Brain microvascular endothelial cell (primary cell): ENCODE measurements at regions not wholly inside any gene's neighbourhood (a gene's known extent, or its start where the extent isn't known, plus 50 kb on each side); places are given as distances from the start of the nearest gene placed in this dataset.

Source experiments
- DNase-seq: peaks from one replicate; pipeline ENCODE4 v3.0.0-alpha.2; 2020
- H3K27ac ChIP-seq: fragments of 250-450 bp; sonication (Bioruptor Pico); 2 replicates; pipeline ENCODE4 v1.5.1; 2020; ENCODE audit warnings: mild to moderate bottlenecking, moderate library complexity
- H3K27me3 ChIP-seq: fragments of 250-450 bp; sonication (Bioruptor Pico); replicated peaks from 2 replicates; pipeline ENCODE4 v1.5.1; 2020; ENCODE audit warnings: mild to moderate bottlenecking
- H3K36me3 ChIP-seq: fragments of 250-450 bp; sonication (Bioruptor Pico); replicated peaks from 2 replicates; pipeline ENCODE4 v1.5.1; 2020; ENCODE audit warnings: mild to moderate bottlenecking
- H3K4me3 ChIP-seq: 2 replicates; pipeline ENCODE4 v1.5.1; 2011; ENCODE audit warnings: low read depth, mild to moderate bottlenecking, control low read depth, low read length, moderate library complexity
- in situ Hi-C: cut with HindIII; loops from 2 replicates; pipeline ENCODE4 v1.10.0; 2017; ENCODE audit warnings: low sequenced_read_pairs, low pct_ligation_motif_present
- TF ChIP-seq, protein P1 (sequence below): IDR thresholded peaks from 2 replicates; pipeline ENCODE4 v1.5.1; 2011; ENCODE audit warnings: low read depth, mild to moderate bottlenecking, moderate library complexity, low read length, control low read depth, inconsistent platforms; ENCODE audit errors: missing control alignments

GRCh38 chr9:3629495-3629894 is 103.7 kb upstream of the RFX3 start:
- TF ChIP-seq, protein P1, sequence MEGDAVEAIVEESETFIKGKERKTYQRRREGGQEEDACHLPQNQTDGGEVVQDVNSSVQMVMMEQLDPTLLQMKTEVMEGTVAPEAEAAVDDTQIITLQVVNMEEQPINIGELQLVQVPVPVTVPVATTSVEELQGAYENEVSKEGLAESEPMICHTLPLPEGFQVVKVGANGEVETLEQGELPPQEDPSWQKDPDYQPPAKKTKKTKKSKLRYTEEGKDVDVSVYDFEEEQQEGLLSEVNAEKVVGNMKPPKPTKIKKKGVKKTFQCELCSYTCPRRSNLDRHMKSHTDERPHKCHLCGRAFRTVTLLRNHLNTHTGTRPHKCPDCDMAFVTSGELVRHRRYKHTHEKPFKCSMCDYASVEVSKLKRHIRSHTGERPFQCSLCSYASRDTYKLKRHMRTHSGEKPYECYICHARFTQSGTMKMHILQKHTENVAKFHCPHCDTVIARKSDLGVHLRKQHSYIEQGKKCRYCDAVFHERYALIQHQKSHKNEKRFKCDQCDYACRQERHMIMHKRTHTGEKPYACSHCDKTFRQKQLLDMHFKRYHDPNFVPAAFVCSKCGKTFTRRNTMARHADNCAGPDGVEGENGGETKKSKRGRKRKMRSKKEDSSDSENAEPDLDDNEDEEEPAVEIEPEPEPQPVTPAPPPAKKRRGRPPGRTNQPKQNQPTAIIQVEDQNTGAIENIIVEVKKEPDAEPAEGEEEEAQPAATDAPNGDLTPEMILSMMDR = no peak
- Histone ChIP-seq H3K27ac (no peak overlapping the region), H3K27me3 (no peaks in the 10 kb centered on the region), H3K36me3 (no peaks in the 10 kb centered on the region), H3K4me3 (no peak overlapping the region)
- in situ Hi-C loops = no loop called here
- no peak for DNase-seq

DNA sequence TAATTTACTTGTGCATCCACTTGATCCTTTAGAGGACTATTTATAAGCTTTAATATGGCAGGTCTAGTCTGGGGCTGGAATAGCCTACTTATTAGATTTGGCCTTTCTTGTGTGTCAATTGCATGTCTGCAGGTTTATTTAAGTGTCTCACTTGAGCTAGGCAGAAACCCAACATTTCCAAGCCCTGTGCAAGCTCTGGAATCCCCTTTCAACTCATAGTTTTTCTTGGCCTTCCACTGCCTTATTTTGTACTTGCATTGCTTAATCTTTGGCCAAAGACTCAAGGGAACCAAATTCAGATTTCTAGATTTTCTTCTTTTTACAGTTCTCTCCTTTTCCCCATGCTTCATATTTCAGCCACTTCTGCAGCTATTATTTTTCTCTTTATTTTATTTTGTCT is 102.4 kb upstream of the RFX3 start:
- DNase-seq = no peak
- in situ Hi-C loops = no loop called here
- Histone ChIP-seq H3K36me3 (no peaks in the 10 kb centered on the region), H3K4me3 (no peak overlapping the region), H3K27ac (no peak overlapping the region), H3K27me3 (no peaks in the 10 kb centered on the region)
- TF ChIP-seq, protein P1 = no peak

DNA sequence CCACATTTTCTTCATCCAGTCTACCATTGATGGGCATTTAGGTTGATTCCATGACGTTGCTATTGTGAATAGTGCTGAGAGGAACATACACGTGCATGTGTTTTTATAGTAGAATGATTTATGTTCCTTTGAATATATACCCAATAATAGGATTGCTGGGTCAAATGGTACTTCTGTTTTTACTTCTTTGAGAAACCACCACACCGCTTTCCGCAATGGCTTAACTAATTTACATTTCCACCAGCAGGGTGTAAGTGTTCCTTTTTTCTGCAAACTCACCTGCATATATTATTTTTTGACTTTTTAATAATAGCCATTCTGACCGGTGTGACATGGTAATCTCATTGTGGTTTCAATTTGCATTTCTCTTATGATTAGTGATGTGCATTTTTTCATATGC is 82.2 kb upstream of the RFX3 start:
- TF ChIP-seq, protein P1 = no peak
- in situ Hi-C loops = no loop called here

DNA sequence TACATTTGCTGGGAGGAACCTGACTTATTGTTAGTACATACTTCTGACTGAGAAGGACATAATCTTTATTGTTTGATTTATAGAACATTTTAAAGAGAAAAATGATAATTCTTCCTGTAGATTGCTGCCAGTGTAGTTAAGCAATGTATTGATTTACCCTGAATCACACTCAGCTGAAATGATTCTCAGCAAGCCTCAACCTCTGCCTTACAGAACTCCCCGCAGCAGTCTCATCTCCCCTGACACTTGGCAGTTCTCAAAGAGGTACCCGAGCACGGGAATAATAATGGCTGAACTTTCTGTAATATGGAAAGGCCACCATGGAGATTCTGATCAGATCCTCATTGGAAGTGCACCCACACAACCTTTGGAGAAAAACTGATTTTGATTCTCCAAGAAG is 74.9 kb upstream of the RFX3 start:
- Histone ChIP-seq H3K27ac (no peak overlapping the region), H3K27me3 (no peaks in the 10 kb centered on the region), H3K4me3 (no peak overlapping the region), H3K36me3 (no peaks in the 10 kb centered on the region)
- no peak for DNase-seq
- in situ Hi-C loops = no loop called here
- TF ChIP-seq, protein P1 = no peak

More for the DNA sequence above, 82.2 kb upstream of the RFX3 start:
- Histone ChIP-seq H3K4me3 (no peak overlapping the region), H3K36me3 (no peaks in the 10 kb centered on the region), H3K27ac (no peak overlapping the region), H3K27me3 (no peaks in the 10 kb centered on the region)
- DNase-seq = no peak

DNA sequence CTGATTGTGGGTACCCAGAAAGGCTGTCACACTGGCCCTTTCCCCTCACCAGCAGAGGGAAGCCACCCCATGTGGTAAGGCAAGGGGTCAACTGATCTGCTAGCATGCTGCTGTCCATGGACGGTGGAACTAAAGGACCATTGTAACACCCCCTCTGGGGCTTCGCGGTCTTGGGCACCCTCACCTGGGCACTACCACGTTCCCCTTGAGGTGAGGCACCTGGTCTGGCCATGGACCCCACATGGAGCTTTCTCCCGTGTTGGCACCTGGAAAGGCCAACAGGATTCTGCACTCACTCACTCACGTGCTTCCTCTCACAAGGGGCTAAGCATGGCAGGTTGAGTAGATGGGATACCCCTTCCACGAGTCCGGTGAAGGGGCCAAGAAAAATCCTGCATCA is 72.0 kb upstream of the RFX3 start:
- Histone ChIP-seq H3K4me3 (no peak overlapping the region), H3K27ac (no peak overlapping the region), H3K27me3 (no peaks in the 10 kb centered on the region), H3K36me3 (no peaks in the 10 kb centered on the region)
- no peak for DNase-seq
- in situ Hi-C loops = no loop called here
- TF ChIP-seq, protein P1 = no peak

DNA sequence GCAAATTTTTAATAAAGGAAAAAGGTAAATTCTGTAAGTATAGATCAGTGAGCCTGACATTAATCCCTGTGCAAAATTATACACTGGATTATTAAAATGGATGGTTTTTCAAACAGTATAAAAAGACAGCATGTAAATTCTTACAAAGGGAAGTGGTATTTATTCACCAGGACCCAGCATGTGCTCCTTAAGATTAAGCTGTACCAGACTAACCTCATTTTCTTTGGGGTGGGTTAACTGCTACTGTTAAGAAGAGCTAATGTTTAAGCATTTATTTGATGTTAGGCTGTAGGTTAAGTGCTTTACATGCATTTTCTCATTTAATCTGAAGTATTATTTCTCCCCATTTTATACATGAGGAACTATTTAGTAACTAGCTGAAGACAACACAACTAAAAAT is 60.3 kb upstream of the RFX3 start:
- H3K27me3 ChIP-seq = no peaks in the 10 kb centered on the region
- H3K36me3 ChIP-seq = no peaks in the 10 kb centered on the region
- no peak overlapping the region for H3K4me3 ChIP-seq
- in situ Hi-C loops = no loop called here
- DNase-seq = no peak
- TF ChIP-seq, protein P1 = no peak
- H3K27ac ChIP-seq = no peak overlapping the region
